H1 (cell line): ENCODE measurements at regions not wholly inside any gene's neighbourhood (a gene's known extent, or its start where the extent isn't known, plus 50 kb on each side); places are given as distances from the start of the nearest gene placed in this dataset.

ENCODE experiments used
- CTCF ChIP-seq, 3 experiments: IDR thresholded peaks; 1 replicate in 2 of 3; 2 replicates in 1 of 3; pipeline versions ENCODE4 v1.5.1 to v1.6.1; 2011; ENCODE audit warnings: low read length in 3 of 3, mild to moderate bottlenecking in 3 of 3, inconsistent platforms in 2 of 3, low read depth in 1 of 3, moderate library complexity in 1 of 3; ENCODE audit not compliant: insufficient read depth in 1 of 3; ENCODE audit errors: control extremely low read depth in 1 of 3
- HDAC6 ChIP-seq: IDR thresholded peaks from one replicate; pipeline ENCODE4 v1.7.1; 2012; ENCODE audit warnings: low read depth, mild to moderate bottlenecking, inconsistent platforms, low read length, moderate library complexity
- POLR2A ChIP-seq, 2 experiments: IDR thresholded peaks; 1 replicate in 1 of 2; 2 replicates in 1 of 2; pipeline ENCODE4 v1.6.1; 2011; ENCODE audit warnings: low read depth in 2 of 2, low read length in 2 of 2, mild to moderate bottlenecking in 2 of 2; ENCODE audit errors: control extremely low read depth in 1 of 2
- USF2 ChIP-seq: IDR thresholded peaks from 2 replicates; pipeline ENCODE4 v1.6.1; 2011; ENCODE audit warnings: low read length, improper control_type of control experiment

GRCh38 chr16:85251225-85251760, 139.0 kb upstream of the CIBAR2 start:
- no peak for TF ChIP-seq POLR2A (IDR thresholded peaks at IDR 0.05; ENCODE audit: control extremely low read depth in 1 of 2, low read depth in 2 of 2, low read length in 2 of 2)
- TF ChIP-seq CTCF (IDR thresholded peaks at IDR 0.05; ENCODE audit: control extremely low read depth in 1 of 3, insufficient read depth in 1 of 3, low read depth in 1 of 3, low read length in 3 of 3), result no peak
- TF ChIP-seq USF2, result no peak
- no peak for TF ChIP-seq HDAC6
